NCI-H187 treated with DMSO at 0.1 percent for 48 hours (cell line): ENCODE measurements at regions not wholly inside any gene's neighbourhood (a gene's known extent, or its start where the extent isn't known, plus 50 kb on each side); places are given as distances from the start of the nearest gene placed in this dataset.

Experiments used
- DNase-seq: peaks from one replicate; lab custom pipeline; 2025; lab: John Stamatoyannopoulos, UW

DNA sequence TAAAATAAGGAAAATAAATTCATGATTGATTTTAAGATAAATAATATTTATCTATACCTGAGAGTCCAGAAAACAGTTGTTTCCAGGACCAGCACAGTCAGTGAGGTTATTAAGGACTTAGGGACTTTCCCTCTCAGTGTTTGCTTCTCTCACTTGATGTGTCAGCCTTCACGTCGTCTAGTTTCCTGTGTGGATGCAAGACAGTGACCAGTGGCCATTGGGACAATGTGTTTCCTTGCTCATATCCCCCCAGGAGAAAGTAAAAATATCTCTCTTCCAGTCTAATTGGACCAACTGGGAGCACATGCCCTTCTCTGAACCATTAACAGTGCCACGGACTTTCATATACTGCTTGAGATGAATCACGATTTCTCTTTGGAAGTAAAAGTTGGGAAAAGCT, 157.8 kb upstream of the CTNNB1 start:
- no peak for DNase-seq

DNA sequence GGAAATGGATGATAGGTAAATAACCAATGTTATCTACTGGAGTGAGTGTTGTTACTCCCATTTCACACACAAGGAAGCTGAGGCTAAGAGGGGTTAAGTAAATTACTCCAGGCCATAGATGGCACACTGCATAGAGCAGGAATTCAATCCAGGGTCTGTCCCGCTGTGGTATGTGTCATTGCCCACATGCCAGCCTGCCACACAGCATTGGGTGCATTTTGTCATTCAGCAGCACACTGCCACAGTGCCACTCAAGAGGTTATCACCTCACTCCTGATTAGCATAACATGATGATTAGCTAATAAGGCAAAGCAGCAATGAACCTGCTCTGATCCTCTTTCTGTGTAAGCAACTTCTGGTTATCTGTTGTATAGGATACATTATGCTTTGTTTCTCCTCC, 157.4 kb upstream of the CTNNB1 start:
- DNase-seq = no peak

DNA sequence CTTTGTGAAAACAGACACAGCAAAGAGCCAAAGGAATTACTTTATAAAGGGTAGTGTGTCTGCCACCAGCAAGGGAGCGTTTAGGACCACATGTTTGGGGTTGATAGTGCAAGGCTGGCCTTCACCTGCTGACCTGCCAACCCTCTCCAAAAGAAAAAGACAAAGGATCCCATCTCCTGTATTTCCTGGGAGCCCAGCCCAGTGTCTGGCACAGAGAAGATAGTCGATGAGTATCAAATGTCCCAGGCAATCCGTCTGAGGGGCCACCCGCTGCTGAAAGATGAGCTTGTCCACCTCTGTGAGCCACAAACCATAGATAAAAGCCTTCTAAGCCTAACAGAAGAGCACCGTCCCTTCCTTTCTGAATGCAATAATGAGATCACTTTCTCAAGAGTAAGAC, 154.8 kb upstream of the CTNNB1 start:
- no peak for DNase-seq

DNA sequence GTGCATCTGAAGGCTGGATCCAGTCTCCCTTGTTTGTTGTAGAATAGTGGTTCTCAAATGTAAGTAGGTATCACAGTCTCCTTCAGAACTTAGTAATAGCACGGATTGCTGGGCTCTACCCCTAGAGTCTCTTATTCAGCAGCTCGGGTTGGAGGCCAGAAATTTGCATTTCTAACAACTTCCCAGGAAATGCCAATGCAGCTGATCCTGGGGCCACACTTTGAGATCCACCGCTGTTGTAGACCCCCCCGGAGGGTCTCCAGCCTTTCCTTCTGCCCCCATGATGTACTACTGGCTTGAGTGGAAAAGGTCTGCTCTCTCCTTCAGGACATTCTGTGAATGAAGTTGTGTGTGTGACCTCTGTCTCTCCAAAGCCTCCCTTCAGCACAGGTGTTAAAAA, 153.8 kb upstream of the CTNNB1 start:
- DNase-seq = no peak

DNA sequence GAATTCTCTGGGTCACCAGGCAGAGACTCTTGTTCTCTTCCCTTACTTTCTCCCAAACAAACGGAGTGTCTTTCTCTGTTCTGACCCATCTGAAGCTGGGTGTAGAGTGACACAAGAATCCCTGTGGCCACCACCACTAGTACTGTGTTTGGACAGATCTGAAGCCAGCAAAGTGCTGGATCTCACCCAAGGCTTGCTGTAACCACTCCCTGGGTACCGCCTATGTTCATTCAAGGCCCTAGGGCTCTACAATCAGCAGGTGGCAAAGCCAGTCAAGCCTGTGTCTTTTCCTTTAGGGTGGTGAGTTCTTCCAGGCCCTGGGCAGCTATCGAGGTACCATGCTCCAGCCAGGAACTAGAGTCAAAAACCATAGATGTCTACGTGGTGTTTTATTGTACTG, 149.2 kb upstream of the CTNNB1 start:
- DNase-seq = no peak

DNA sequence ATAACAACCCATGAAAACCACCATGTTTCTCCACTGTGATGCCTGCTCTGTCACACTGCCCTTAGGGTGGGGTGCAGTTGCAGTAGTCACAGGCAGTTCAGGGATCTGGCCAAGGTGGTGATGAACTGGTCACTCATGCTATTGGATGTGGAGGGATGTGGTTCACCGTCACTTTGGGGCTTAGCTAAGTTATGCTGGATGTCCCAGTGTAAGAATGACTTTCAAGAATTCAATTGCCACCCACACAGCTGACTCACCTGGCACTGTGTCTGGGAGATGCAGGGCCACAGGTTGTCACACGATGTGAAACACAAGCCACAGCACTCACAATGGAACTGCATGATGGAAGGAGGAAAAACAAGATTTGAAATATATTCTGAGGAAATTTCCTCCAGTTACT, 146.1 kb upstream of the CTNNB1 start:
- no peak for DNase-seq

DNA sequence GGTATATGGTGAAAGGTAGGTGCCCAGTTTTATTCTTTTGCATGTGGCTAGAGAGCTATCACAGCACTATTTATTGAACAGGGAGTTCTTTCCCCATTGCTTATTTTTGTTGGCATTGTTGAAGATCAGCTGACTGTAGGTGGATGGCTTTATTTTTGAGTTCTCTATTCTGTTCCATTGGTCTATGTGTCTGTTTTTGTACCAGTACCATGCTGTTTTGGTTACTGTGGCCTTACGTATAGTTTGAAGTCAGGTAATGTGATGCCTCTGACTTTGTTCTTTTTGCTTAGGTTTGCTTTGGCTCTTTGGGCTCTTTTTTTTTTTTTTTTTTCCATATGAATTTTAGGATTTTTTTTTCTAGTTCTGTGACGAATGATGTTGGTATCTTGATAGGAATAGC, 139.2 kb upstream of the CTNNB1 start:
- no peak for DNase-seq

DNA sequence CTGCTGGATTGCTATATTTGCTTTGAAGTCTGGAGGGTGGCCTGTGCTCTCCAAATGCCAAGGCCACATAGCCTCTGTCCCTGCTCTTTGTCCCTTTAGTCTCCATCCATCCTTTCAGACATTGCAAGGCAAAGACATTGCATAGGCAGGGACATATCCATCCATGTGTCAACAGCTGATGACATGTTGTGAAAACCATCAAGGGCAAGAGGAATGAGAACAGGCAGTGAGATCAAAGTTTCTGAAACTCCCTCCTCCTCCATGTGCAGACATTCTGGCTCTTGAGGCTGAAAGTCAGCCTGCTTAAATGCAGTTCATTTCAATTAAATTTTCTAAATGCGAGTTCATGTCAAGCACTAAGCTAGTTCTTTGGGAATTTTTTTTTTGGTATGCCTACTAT, 135.2 kb upstream of the CTNNB1 start:
- DNase-seq = no peak

DNA sequence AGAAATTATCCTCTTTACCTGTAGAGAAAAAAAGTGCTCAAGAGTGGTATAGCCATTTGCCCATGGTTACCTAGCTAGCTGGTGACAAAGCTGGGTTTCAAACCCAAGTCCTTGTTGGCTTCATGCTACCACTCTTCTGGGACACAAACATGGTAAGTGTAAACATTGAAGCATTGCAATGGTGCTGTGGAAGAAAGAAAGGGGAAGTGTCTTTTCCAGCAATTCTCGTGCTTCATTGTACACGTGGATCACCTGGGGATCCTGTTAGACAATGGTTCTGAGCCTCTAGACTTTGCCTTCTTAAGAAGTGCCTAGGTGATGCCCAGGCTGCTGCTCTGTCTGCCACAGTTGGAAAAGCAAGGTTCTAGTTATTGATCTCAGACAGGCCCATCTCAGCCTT, 134.8 kb upstream of the CTNNB1 start:
- no peak for DNase-seq

DNA sequence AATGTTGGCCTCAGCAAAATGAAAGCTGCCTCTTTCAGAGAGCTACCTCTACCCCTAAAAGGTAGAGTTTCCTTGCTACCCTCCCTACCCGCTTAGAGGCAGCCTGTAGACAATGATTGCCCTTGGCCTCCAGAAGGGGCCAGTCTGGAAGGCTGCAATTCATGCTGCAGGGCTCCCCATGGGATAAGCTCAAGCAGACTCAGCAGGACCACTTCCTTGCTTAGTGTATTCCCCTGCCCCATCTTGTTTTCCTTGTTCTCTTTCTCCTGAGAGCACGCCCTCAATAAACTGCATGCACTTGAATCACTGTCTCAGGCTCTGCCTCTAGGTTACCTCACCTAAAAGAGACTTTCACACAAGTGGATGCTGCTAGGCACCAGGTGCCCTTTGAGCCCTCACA, 134.0 kb upstream of the CTNNB1 start:
- DNase-seq = no peak

DNA sequence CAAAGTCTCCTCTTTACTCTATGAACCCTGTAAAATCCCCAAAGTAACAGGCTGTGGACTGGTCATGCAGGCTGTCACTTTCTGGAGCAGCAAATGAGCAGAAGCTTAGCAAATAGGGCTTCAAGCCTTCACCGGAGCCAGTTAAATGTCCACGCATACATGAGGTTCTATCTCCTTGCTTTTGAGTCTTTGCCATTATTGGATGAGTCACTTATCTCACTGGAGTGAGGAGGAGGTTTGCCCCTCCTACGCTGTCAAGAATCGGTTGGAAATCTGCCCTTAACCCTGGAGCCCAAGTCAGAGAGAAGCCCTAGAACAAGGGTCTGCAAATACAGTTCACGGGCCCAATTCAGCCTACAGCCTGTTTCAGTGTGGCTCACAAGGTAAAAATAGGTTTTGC, 126.1 kb upstream of the CTNNB1 start:
- no peak for DNase-seq

DNA sequence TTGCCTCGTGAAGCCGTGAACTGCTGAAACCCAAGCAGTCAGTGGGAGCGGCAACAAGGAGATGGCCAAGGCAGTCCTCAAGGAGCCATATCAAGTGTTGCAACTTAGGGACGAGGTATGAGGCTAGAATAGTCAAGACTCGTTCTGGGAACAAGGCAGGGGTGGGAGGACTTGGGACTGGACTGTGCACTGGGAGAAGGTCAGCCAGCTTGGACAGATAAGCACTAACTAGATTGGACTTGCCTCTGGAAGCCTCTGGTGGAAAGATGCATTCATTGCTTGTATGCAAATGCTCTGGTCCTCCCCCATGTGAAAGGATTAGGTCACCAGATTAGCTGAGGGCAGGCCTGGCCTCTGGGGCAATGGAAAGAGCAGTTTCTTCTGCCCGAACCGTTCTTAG, 123.3 kb upstream of the CTNNB1 start:
- no peak for DNase-seq

DNA sequence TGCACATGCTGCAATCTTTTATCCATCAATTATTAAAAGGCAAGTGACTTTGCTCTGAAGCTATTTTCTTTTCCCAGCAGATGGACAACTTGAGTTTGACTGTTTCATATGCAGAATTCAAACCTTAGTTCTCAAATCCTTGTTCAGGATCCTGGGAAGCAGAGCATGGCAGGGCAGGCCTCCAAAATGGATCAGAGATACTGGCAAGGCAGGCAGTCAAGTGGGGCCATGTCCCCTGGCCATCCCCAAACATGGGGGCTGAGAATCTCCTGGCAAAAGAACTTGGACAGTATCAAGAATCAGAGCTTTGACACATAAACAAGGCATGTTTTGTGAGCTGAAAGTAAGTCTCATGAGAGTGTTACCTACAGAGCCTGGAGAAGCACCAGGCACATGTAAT, 122.9 kb upstream of the CTNNB1 start:
- DNase-seq = no peak

DNA sequence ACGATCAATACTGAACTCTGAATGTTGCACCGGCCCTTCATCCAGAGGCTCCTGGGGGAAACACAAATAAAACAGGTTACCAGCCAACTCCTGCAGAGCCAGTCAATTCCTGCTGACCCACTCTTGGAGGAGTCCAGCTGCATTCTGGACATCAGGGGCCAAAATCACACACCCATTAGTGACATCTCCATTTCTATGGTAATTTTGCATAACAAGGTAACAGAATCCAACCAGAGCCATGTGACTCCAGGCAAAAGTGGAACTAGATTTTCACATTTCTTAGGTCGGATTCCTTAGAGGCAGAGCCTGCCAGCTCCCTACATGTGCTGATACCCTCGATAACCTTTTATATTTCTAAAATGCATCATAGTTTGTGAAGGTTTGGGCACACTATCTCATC, 119.2 kb upstream of the CTNNB1 start:
- no peak for DNase-seq

DNA sequence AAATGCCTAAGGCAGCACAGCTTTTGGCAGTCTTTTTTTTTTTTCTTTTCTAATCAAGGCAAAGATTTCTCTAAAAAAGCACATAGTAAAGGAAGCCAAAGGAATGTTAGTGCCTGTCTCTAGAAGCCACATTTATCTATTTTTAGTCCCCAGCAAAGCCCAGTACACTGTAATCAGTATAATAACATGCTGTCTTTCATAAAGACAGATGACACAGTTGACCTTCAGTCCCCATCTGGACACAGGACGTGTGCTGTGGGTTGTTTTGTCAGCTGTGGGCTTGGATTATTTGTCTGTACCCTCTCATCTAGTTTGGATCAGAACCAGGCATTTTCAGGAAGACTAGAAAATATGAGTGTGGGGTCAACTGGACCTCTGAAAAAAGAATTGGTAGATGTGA, 110.4 kb upstream of the CTNNB1 start:
- no peak for DNase-seq

DNA sequence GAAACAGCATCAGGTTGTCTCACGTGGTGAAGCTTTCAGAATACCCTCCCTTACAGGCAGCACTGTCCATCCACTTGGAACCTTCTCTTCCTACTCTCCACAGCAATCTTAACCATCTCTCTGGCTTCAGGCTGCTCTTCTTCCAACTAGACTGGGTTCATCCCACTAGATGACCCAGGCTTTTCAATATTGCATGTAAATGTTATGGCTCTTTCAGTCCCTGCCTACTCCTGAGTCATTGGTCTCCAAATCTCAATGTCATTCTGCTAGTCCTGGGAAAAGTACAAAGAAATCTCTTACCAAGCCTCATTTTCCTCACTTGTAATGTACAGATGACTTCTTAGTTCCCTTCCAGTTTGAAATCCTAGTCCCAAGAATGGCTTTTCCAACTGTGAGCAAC, 109.7 kb upstream of the CTNNB1 start:
- no peak for DNase-seq

DNA sequence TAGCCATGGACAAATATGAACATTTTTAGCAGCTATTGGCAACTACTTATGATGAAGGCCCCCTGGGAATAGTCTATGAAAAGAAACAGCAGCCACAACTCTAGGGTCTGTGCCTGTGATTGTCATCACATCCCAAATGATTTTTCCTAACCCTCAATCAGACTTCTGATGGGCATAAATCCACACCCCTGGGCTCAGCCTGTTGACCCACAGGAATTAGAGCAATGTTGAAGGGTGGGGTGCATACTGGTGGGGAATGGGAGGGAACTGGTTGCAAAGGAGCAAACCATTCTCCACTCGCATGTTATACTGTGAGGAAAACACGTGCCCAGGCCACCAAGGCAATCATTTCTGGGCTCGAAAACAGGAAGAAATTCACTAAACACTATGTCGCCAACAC, 106.5 kb upstream of the CTNNB1 start:
- no peak for DNase-seq

DNA sequence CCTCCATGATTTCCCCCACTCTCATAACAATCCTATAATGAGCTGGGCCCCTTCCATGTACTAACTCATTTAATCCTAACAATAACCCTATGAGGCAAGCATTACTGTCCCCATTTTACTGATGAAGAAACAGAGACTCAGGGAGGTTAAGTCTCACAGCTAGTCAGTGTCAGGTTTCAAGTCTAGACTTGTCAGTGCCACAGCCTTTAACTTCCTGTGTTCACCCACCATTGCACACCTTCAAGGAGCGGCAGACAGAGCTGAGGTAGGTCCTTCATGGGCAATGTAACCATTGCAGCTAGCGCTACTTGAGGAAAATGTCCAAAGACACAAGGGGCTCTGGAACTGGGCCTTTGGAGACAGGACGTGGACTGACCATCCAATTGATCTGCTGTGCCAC, 105.8 kb upstream of the CTNNB1 start:
- no peak for DNase-seq

DNA sequence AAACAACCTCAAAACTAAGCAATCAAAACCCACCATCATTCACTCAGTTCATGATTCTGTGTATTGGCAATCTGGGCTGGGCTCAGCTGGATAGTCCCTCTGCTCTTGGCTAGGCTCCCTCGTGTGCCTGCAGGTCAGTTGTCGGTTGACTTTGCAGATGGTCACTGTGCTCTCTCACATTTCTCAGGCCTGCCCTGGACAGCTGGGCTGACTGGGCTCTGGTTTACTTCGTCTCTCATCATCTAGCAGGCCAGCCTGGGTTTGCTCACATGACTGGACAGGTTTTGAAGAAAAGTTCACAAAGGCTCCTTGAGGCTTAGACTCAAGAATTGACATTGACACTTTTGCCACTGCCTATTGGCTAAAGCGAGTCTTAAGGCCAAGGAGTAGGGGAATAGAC, 105.0 kb upstream of the CTNNB1 start:
- no peak for DNase-seq

DNA sequence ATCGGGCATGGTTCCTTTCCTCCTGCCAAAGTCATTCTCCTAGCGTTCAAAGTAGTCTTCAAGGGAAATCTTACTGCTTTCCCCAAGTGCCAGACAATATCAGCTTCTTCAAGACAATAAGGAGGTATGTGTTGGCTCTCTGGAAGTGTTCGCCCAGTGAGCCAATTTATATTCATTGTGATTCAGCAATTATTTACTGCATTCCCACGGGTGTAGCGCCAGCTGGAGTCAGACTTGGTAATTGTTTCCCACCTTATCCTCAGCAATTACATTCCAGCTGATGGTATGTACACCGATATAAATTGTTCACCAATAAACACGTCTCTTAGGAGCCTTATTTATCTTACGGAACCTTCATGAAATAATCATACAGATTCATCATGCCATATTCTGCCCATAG, 103.6 kb upstream of the CTNNB1 start:
- no peak for DNase-seq

DNA sequence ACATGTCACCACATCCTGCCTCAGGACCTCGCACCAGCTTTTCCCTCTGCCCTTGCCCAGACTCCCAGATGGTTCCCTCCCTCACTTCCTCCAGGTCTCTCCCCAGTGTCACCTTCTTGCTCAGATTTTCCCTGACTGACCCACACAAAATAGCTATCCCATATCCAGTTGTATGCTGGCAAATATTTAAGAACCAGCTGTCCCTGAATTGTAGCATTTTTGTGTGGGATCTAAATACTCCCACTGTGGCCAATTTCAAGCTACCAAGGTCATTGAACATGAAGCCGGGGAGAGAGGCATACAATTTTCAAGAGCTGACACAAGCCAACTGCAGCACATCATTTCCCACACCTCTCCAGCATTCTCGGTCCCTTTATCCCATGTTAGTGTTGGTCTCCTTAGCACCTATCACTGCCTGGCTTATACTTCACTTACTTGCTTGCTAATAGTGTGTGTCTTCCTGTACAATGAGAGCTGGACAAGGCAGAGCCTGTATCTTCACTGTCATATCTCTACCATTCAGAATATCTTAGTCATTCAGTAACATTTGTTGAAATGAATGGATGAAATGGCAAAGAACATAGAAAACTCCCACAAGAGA, 101.3 kb upstream of the CTNNB1 start:
- DNase-seq = no peak

DNA sequence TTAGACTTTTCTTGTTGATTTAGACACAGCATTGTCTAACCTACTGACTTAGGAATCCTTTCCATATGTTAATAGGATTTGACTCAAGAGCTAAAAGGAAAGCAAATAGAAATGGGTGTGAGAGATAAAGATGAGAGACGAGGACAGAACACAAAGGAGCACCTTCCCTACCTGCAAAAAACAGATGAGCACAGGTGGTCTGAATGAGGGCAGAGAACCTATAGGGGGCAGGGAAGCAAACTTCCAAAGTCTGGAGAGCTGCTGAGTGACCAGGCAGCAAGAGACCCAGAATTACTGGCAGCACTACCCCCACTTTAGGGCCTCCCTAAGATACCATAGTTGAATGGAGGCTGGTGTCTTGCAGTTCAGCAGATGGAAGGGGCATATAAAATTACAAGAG, 98.1 kb upstream of the CTNNB1 start:
- no peak for DNase-seq

DNA sequence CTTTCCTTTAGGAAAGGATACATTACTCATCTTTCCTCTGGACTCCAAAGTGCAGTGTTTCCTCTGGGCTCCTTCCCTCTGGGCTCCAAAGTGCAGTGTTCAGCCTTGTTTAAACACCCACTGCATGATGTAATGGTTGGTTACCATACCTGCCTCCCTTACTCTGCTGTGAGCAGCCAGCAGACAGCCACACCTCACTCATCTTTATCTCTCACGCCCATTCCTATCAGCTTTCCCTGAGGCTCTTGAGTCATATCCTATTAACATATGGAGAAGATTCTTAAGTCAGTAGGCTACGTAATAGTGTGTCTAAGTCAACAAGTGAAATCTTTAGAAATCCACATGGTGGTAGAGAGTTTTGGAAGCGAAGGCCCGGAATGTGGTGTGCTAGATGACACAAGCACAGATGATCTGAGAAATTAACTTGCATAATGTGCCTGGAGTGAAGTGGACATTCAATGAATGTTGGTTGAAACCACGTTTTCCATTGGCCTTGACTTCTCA, 97.2 kb upstream of the CTNNB1 start:
- DNase-seq = no peak

DNA sequence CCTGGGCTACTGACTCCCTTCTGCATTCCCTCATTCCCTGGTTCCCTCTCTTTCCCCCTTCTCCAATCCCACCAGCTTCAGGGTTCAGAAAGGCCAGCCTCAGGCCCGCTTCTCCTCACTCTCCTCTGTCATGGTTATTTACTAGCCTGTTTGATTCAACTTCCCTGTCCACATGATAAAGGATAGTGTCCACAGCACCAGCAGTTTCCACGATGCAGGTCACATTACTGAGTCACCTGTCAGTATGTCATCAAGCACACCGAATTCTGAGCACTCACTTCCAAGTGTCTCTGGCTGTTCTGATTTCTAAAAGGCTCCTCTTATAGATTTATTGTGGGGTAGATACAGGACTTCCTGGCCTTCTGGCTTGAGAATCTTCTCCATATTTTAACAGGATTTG, 96.6 kb upstream of the CTNNB1 start:
- DNase-seq = no peak

DNA sequence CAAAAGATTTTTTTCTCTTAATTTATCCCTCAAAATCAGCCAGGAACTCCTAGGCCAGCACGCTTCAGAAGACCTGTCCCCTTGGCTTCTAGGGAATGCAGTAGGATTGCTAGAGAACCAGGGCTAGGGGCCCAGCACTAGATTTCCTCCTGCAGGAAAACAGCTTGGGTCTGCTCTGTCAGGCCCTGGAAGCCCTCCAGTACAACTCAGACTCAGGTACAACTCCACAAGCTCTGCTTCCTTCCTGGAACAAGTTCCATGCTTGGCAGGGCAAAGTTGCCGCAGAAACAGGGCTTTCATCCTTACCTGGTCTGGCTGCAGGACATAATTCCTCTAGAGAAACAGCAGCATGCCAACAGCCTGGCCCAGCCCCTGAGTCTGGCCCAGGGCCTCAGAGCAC, 96.1 kb upstream of the CTNNB1 start:
- no peak for DNase-seq
